ENCODE measurements at regions not wholly inside any gene's neighbourhood (a gene's known extent, or its start where the extent isn't known, plus 50 kb on each side); places are given as distances from the start of the nearest gene placed in this dataset.

DNA sequence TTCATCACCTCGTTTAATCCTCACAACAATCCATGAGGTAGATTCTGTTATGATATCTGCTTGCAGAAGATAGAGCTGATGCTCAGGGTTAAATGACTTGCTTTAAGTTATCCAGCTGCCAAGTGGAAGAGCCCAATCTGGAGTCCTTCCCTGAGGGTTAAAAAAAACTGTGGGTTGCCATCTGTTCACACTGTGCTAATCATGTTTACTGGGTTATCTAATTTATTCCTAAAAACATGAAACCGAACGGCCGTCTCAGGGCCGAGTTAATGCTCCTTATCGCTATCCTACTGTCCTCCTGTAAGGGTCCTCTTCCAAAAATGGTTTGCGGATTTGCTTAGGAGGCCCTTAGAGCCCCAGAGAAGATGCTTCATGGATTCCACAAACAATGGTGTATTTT lies 153.3 kb downstream of the YIPF5 start:
- H3K36me3 ChIP-seq (ENCODE audit: low read depth, missing control alignments) = no peaks in the 10 kb centered on the region
- TF ChIP-seq POLR2A (IDR thresholded peaks at IDR 0.05) = no peak
- TF ChIP-seq CTCF (IDR thresholded peaks at IDR 0.05) = no peak
- DNase-seq = no peak
- no peak overlapping the region for H3K4me3 ChIP-seq
- H3K4me1 ChIP-seq = no peaks in the 10 kb centered on the region
- H3K9me3 ChIP-seq = no peaks in the 10 kb centered on the region
- intact Hi-C loops (cut with DNase I; ENCODE audit: low total_unique reads) = no loop called here
- WGBS, 2 donors = 80 to 83% methylated on average over 7 of the region's 7 CpGs
- no peaks in the 10 kb centered on the region for H3K27me3 ChIP-seq
- H3K27ac ChIP-seq = no peak overlapping the region

DNA sequence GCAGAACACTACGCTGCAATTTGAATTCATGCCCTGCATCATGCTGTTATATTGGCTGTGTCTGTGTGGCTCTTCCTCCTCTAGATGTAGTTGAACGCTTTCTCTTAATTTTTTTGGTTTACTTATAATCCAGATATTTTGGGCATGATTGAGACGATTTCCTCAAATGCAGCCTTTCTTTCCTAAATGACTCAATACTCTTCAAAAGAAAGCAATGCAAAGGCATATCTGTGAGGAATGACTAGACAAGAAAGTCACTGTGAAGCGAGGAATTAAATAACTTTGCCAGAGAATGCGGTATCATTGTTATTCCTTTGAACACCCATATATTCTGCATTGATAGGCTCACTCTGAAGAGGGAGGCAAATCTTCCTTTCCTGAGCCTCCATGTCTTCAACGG lies 152.8 kb downstream of the YIPF5 start:
- H3K4me3 ChIP-seq = no peak overlapping the region
- no peak overlapping the region for H3K27ac ChIP-seq
- no peaks in the 10 kb centered on the region for H3K4me1 ChIP-seq
- intact Hi-C loops (cut with DNase I; ENCODE audit: low total_unique reads) = no loop called here
- H3K27me3 ChIP-seq = no peaks in the 10 kb centered on the region
- TF ChIP-seq CTCF (IDR thresholded peaks at IDR 0.05) (no peak), POLR2A (IDR thresholded peaks at IDR 0.05) (no peak)
- whole genome bisulfite sequencing, 2 donors = 89 to 93% methylated on average over 6 of the region's 6 CpGs
- H3K9me3 ChIP-seq = no peaks in the 10 kb centered on the region
- H3K36me3 ChIP-seq (ENCODE audit: low read depth, missing control alignments) = no peaks in the 10 kb centered on the region
- no peak for DNase-seq

DNA sequence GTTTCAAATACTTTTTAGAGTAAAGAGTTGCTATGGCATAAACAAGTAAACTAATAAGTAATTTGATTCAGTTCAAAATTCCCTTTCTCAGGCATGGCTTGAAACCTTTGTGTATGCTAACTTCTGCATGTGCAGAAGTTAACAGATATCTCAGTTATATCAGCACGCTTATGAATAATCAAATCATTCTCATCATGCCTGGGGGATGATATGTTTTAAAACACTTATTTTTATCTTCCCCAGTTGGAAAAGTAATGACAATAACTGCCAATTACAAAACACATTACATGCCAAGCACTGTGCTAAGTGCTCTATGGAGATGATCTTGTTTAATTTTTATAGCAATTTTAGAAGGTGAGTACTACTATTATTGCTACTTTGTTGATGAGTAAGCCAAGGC lies 146.4 kb downstream of the YIPF5 start:
- no peak for DNase-seq
- 90 to 93% methylated on average over 1 of the region's 1 CpG for WGBS, 2 donors
- H3K4me1 ChIP-seq = no peaks in the 10 kb centered on the region
- TF ChIP-seq CTCF (IDR thresholded peaks at IDR 0.05) (no peak), POLR2A (IDR thresholded peaks at IDR 0.05) (no peak)
- no peak overlapping the region for H3K27ac ChIP-seq
- no peak overlapping the region for H3K4me3 ChIP-seq
- H3K27me3 ChIP-seq = no peaks in the 10 kb centered on the region
- H3K36me3 ChIP-seq (ENCODE audit: low read depth, missing control alignments) = no peaks in the 10 kb centered on the region
- intact Hi-C loops (cut with DNase I; ENCODE audit: low total_unique reads) = no loop called here
- no peaks in the 10 kb centered on the region for H3K9me3 ChIP-seq

DNA sequence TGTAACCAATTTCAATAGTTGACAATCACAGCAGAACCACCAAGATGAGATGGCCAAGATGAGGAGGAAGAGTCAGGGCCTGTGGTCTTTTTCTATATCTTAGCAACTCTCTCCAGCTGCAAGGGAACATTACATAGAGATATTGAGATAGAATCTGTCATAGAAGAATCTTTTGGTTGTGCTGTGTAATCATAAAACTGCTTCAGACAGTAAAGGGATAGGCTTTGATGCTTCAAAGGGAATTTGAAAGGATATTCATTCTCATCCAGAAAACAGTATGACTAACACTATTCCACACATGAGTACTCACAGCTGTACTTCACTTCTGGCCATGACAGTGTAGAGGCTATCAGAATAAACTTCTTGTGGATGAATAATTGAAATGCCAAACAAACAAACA lies 145.9 kb downstream of the YIPF5 start:
- intact Hi-C loops (cut with DNase I; ENCODE audit: low total_unique reads) = no loop called here
- H3K9me3 ChIP-seq = no peaks in the 10 kb centered on the region
- H3K4me1 ChIP-seq = no peaks in the 10 kb centered on the region
- no peak for DNase-seq
- no peaks in the 10 kb centered on the region for H3K27me3 ChIP-seq
- no peak for TF ChIP-seq POLR2A (IDR thresholded peaks at IDR 0.05)
- no peak overlapping the region for H3K4me3 ChIP-seq
- H3K36me3 ChIP-seq (ENCODE audit: low read depth, missing control alignments) = no peaks in the 10 kb centered on the region
- no peak overlapping the region for H3K27ac ChIP-seq

DNA sequence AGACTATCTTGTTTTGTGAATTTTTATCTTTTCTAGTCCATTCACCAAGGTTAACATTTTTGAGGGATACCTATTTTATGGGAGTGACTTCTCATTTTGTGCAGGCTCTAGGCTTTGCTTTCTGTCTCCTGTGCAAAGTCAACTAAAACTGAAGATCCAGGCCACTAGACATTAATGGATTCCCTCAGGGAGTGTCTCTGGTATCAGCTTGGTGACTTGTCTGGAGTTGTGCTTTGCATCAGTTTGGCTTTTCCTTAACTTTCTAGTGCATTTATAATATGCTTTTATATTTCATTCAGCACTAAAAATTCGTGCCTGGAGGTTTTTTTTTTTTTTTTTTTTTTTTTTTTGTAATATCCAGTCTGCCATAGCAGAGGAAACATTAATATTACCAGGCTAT lies 144.2 kb downstream of the YIPF5 start:
- Histone ChIP-seq H3K27me3 (no peaks in the 10 kb centered on the region), H3K4me1 (no peaks in the 10 kb centered on the region), H3K36me3 (ENCODE audit: low read depth, missing control alignments) (no peaks in the 10 kb centered on the region), H3K9me3 (no peaks in the 10 kb centered on the region), H3K27ac (no peak overlapping the region), H3K4me3 (no peak overlapping the region)
- 54 to 68% methylated on average over 1 of the region's 1 CpG for WGBS, 2 donors
- TF ChIP-seq POLR2A (IDR thresholded peaks at IDR 0.05) = no peak
- TF ChIP-seq CTCF (IDR thresholded peaks at IDR 0.05) = no peak
- DNase-seq = no peak
- intact Hi-C loops (cut with DNase I; ENCODE audit: low total_unique reads) = no loop called here

All from testis (tissue), 2 donors.